DMS53 treated with DMSO at 0.1 percent for 48 hours (cell line): ENCODE measurements at regions not wholly inside any gene's neighbourhood (a gene's known extent, or its start where the extent isn't known, plus 50 kb on each side); places are given as distances from the start of the nearest gene placed in this dataset.
"Not testable (repeated sequence)": the region's sequence is repeated elsewhere in the genome, so short reads cannot be mapped to it uniquely, and the experiment has no call there.

Source experiments
- DNase-seq: peaks from one replicate; lab custom pipeline; 2025; ENCODE audit not compliant: unreplicated experiment; lab: John Stamatoyannopoulos, UW

- not testable (repeated sequence) for DNase-seq
These were observed 150.2 kb upstream of the FBXL17 start for GRCh38 chr5:108532129-108532445.

GRCh38 chr5:108531367-108532128 is 149.7 kb upstream of the FBXL17 start:
- DNase-seq: no peak

GRCh38 chr5:108530706-108531105 is 148.8 kb upstream of the FBXL17 start:
- DNase-seq: no peak

GRCh38 chr5:108529381-108529780 is 147.5 kb upstream of the FBXL17 start:
- no peak for DNase-seq

GRCh38 chr5:108528655-108529054 is 146.8 kb upstream of the FBXL17 start:
- no peak for DNase-seq

GRCh38 chr5:108524564-108524963 is 142.7 kb upstream of the FBXL17 start:
- DNase-seq: no peak

- DNase-seq: no peak
These were observed 141.5 kb upstream of the FBXL17 start for GRCh38 chr5:108523360-108523759.

DNA sequence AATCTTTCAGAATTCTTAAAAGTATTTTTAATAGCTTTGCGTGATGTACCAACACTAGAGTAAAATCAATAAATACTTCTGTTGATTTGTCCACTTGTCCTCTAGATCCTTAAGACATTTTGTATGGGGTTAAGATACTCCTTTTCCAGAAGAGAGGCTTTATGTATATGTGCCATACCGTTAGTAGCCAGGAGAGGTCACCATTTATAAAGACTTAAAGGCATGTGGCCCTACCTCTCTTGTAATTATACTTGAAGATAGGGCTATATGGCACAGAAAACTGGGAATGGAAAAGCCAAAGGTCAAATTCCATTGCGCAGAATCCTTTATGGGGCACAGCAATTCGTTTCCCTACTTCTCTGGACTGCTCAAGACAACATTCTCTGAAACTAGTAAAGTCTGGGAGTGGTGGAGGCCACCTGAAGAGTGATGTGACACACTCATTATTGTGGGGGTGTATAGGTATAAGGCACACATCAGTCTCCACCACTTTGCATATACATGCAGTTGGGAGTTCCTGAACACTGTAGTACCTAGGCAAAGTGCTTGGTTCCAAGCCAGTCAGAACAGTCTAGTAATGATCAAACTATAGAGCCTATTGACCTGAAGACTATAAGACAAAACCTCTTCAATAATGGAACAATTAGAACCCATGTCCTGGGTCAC is 140.1 kb upstream of the FBXL17 start:
- peak; percentile 81 for DNase-seq

DNA sequence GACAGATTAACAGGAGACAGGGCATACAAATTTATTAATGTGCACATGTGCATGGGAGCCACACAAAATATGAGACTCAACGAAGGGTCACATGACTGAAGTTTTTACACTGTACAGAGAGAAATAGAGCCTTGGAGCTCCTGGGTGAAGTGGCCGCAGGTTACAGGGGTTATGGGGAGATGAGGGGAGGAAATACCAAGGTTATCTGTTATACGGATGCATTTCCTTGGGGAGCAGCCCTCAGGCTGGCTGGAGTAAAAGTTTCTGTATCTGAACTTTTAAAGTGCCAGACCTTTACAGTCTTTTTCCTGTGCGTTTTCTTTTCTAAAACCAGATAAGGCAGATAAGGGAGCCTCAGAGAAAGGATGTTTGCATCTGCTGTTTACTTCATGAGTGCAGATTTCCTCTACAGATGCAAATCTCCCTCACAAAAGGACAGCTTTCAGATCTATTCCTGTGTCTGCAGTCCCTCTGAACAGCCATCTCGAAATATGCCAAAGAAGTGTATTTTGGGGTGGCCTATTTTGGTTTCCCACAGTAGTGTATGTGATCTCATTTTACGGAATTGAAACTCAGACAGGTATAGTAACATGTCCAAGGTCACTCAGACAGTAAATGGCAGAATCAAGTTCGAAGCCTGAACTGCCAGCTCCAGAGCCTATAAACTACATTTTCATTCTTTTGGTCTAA is 139.3 kb upstream of the FBXL17 start:
- DNase-seq: no peak

DNA sequence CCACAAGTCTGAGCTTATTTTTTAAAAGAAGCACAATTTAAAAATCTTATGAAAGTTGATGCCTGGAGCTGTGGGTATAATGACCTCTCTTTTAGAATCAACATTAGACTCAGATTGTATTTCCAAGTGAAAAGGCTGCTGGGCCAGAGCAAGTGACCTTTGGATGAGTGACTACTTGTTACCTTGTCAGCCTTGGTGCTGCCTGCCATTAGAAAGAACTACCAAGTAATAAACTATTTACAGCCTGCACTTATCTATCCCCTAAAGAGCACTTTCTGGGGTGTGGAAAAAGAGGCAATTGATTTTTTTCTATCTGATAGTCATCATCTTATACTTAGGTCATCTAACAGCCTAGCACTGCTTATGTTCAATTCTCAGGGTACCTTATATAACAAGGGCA is 134.9 kb upstream of the FBXL17 start:
- DNase-seq: no peak

- DNase-seq: no peak
These were observed 133.7 kb upstream of the FBXL17 start for GRCh38 chr5:108515517-108516105.

- no peak for DNase-seq
These were observed 127.1 kb upstream of the FBXL17 start for GRCh38 chr5:108508979-108509378.

GRCh38 chr5:108507631-108508030 is 125.7 kb upstream of the FBXL17 start:
- DNase-seq: no peak

GRCh38 chr5:108505608-108506007 is 123.7 kb upstream of the FBXL17 start:
- no peak for DNase-seq

DNA sequence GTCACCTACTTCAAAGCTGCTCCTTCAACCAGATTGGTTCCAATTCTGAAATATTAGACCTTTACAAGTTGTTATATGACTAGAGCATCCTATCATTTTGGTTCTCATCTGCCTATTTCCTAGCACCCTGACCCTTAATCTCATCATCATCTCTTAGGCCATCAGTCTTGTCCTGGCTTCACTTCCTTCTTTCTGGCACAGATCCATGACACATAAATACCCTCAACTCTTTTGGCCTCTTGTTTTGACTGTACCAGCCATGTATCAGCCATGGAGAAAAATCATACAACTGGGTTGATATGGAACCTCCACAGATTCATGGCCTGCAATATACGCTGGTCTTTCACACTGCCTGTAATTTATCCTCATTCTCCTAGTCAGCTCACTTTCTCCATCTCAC is 123.1 kb upstream of the FBXL17 start:
- no peak for DNase-seq

GRCh38 chr5:108503986-108504385 is 122.1 kb upstream of the FBXL17 start:
- no peak for DNase-seq

DNA sequence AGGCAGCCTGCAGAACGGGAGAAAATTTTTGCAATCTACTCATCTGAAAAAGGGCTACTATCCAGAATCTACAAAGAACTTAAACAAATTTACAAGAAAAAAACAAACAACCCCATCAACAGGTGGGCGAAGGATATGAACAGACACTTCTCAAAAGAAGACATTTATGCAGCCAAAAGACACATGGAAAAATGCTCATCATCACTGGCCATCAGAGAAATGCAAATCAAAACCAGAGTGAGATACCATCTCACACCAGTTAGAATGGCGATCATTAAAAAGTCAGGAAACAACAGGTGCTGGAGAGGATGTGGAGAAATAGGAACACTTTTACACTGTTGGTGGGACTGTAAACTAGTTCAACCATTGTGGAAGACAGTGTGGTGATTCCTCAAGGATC is 113.7 kb upstream of the FBXL17 start:
- DNase-seq: not testable (repeated sequence)

DNA sequence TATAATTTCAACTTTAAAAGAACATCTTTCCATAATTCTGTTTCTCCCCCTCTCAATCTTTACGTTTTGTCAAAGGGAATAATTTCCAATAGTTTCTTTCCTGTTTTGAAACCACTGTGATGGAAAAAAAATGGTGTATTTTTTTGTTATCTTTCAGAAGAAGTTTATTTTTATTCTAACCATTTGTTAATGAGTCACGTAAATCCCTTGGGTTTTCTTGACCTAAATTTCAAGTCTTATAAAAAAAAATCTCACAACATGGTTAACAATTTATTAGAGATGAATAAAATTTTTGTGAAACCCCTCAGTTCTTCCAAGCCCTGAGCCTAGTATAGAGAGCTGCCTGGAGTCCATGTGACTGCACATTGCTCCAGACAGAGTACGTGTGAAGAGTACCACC is 106.1 kb upstream of the FBXL17 start:
- DNase-seq: no peak

GRCh38 chr5:108484035-108484434 is 102.1 kb upstream of the FBXL17 start:
- no peak for DNase-seq

DNA sequence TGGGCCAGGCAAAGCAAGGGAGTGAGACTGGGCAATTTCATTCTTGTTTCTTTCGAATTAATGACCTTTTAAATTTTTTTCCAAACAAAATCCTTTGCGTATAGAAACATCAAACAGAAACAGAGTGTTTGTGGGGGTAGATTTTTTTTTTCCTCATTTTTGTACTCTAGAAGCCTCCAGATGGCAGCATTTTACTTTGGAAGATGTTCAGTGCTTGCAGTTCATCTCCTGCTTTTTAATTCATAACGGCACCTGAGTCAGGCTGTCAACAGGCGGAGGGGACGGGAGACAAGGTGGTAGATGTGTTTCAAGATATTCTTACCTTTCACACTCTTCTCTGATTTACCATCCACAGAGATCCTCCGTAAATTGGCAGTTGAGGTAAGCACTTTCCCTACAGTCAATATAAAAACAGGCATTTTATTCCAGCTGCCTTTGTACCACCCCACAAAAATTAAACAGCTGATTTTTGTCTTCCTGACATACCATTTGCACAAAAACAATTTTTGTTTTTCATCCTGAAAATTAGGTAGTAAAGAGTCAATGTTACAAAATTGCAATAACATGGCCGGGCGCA is 99.5 kb upstream of the FBXL17 start:
- peak; percentile 45 for DNase-seq

DNA sequence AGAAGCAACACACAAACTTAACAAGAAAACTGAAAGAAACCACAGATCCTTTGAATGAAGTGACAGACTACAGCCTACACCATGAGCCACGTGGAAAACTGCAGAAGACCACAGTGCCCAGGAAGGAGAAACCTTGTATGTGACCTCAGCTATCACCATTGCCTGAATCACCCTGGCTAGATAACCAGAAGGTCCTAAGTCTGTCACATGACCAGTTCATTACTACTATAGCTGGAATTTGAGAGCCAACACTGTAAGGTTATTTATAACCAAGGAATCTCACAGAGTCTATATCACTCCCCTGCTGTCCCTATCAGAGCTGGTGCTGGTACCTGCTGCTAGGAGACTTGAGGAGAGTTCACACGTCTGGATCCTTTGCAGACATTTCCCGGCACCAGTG is 90.3 kb upstream of the FBXL17 start:
- no peak for DNase-seq

GRCh38 chr5:108467563-108467962 is 85.7 kb upstream of the FBXL17 start:
- no peak for DNase-seq
